HG02798 (cell line): ENCODE measurements at regions not wholly inside any gene's neighbourhood (a gene's known extent, or its start where the extent isn't known, plus 50 kb on each side); places are given as distances from the start of the nearest gene placed in this dataset.

Experiments used
- ATAC-seq: cut with Tn5 transposase; IDR thresholded peaks from one replicate; pipeline ENCODE4 v1.9.1; 2021; ENCODE audit warnings: mild to moderate bottlenecking; ENCODE audit not compliant: unreplicated experiment, poor library complexity

- ATAC-seq: no peak
Measured at GRCh38 chr6:6901205-6901719, 206.5 kb upstream of the RREB1 start.

GRCh38 chr6:6901945-6902344 lies 205.8 kb upstream of the RREB1 start:
- ATAC-seq: no peak

DNA sequence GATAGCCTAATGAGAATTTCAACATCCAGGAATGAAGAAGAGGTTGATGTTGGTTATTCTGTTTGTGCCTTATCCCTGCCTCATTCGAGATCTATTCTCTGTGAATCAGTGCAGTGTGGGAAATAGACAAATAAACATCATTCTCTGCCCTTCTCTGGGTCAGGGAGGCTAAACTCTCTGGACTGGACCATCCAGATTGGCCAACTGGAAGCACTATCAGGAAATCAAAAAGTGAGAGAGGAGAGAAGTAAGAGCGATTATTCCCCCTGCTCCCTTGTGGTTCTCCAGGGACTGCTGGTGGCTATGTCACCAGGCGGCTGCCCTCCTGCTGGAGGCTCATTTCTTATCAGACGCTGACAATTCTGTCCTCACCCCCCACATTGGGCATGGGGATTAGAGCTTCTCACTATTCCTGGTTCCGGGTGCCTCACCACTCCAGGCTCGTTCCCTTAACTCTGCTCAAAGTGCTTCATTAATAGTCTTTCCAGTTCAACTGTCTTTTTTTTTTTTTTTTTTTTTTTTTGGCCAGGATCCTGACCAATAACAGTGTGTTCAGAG lies 201.7 kb upstream of the RREB1 start:
- no peak for ATAC-seq

DNA sequence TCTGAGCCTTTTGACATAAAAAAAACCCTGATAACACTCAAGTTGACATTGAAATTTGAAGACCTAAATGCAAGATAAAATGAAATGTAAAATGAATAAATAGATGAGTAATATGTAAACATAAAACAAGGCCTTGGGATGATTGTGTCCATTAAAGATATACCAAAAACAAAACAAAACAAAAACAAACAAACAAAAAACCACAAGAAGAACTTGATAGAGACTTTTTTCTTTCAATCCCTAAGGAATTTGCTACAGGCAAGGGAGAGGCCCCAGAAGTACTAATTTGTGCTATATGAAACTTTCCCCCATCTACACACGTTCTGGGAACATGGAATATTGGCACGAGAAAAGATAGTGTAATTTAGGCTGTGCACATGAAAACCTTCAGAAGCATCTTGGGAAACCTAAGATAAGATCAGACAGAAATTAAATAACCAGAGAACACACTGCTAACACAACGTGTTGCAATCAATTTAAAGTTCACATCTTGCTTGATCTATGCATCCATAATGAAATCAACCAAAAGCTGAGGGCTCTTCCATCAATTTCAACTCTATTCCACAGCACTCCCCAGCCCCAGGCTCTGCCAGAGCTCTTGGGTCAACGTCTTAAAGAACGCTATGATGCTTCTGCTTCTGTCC lies 201.1 kb upstream of the RREB1 start:
- ATAC-seq: no peak

- ATAC-seq: no peak
Measured at GRCh38 chr6:6907286-6907685, 200.5 kb upstream of the RREB1 start.

DNA sequence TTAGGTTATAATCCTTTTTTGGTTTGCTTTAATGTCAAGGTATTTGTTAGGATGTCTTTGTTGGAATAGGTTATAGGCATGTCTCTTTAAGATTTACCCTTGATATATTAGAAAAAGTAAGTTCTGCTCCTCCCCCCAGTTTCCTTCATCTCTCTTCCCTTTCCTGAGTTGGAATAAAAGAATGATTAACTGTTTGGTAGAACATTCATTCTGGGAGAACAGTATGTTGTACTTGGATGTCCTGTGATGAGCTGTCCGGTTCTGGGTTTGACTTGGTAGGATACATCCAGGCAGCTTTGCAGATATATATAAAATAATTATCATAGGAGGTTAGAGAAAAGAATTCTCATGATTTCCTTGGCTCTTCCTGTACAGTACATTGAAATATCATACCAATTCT lies 199.6 kb upstream of the RREB1 start:
- ATAC-seq: no peak

DNA sequence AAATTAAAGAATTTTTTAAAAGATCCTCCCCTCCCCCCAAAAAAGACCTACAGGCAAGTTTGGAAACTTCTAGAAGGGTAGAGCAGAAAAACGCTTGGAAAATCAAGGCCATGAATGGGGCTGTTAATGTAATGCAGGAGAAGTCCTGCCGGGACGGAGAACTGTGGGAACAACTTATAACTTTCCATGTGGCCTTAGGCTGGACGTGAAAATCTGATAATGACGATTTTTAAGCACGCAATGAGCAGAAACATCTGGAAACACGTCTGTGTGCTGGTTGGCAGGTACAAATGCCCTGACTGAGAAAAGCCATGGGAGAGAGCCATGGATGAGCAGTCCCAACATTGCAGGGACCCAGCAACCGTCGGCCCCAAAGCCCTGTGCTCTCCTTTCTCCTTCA lies 198.7 kb upstream of the RREB1 start:
- no peak for ATAC-seq

GRCh38 chr6:6910734-6911295 lies 196.9 kb upstream of the RREB1 start:
- ATAC-seq: no peak

DNA sequence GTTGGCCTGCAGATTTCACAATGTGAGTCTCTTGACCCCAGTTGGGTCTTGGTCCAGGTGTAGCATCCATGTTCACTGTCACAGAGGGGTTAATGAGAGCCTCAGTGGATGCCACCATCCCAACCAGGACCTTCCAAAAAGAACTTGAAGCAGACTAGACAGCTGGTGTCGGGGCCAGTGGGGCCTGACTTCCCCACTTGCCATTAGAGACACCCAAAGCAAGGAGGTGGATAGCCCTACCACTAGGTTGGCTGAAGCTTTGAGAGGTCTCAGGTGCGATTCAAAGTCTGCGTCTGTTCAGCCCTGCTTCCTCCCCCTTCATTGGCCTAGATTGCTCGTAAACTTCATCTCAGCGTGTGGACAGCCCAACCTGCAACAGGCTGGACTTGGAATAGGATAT lies 196.4 kb upstream of the RREB1 start:
- no peak for ATAC-seq

GRCh38 chr6:6912817-6913744 lies 194.7 kb upstream of the RREB1 start:
- no peak for ATAC-seq

DNA sequence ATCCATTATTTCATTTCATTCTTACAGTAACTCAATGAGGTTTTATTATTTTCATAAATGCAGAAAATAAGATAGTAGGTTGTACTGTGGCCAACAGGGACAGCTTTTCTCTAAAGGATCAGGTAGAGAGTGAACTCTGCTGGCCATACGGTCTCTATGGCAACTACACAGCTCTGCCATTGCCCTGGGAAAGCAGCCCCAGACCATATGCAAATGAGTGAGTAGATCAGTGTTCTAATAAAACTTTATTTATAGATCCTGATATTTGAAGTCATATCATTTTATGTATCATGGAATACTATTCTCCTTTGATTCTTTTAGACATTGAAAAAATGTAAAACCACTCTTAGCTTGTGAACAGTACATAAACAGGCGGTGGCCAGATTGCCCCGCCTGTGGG lies 192.5 kb upstream of the RREB1 start:
- no peak for ATAC-seq

- no peak for ATAC-seq
Measured at GRCh38 chr6:6915813-6916547, 191.8 kb upstream of the RREB1 start.

- no peak for ATAC-seq
Measured at GRCh38 chr6:6916598-6916997, 191.2 kb upstream of the RREB1 start.

GRCh38 chr6:6918216-6918983 lies 189.4 kb upstream of the RREB1 start:
- ATAC-seq: peak; percentile 94

GRCh38 chr6:6919173-6919572 lies 188.6 kb upstream of the RREB1 start:
- ATAC-seq: no peak

DNA sequence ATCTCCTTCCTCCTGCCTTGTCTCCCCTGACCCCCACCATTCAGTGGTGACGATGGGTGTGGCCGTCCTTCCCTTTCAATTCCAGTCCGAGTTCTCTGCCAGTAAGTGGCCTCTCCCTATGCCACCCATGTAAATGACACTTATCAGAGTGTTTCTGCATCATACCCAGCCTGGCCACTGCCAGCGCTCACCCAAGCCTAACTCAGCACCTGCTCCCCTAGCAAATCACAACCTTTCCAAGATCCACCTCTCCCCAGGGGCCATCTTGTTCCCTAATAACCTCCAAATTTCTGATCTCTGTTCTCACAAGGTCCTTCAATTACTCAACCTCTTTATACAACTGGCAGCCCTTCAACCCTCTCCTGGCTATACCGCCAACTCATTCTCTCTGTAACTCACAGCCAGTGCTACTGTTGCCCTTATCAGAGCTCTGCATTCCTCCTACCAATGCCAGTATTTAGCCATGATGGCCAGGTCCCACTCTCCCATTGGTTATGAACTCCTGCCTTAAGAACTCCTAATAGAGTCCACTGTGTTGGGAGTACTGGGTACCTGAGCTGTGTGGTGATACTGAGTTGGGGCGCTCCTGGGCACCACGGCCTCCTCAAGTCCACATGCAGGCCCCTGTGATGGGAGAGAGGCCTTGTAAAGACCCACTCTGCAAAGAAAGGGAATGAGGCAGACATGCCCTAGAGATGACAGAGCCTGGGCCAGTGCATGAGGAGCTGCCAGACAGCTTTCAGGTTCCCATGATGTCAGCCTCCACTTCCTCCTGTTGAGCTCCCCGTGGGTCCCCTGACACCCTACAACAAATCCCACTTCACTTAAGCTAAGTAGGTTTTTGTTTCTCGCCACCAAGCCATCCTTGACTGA lies 187.4 kb upstream of the RREB1 start:
- no peak for ATAC-seq

GRCh38 chr6:6920987-6921313 lies 186.8 kb upstream of the RREB1 start:
- ATAC-seq: no peak

DNA sequence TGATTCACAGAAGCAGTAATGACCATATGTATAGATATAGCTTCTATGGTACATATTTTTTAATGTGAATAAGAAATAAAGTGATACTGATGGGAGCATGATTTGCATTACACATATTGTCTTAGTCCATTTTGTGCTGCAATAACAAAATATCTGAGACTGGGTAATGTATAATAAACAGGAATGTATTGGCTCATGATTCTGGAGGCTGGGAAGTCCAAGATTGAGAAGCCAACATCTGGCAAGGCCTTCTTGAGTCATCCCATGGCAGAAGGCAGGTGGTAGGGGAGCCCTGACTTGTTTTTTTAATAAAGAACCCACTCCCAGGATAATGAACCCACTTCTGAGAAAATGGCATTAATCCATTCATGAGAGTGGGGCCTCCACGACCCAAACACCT lies 185.6 kb upstream of the RREB1 start:
- ATAC-seq: no peak

- ATAC-seq: no peak
Measured at GRCh38 chr6:6923605-6924004, 184.2 kb upstream of the RREB1 start.
